Midbrain (tissue), 1 donor: ENCODE measurements at regions not wholly inside any gene's neighbourhood (a gene's known extent, or its start where the extent isn't known, plus 50 kb on each side); places are given as distances from the start of the nearest gene placed in this dataset.
"Not testable (repeated sequence)": the region's sequence is repeated elsewhere in the genome, so short reads cannot be mapped to it uniquely, and the experiment has no call there.

Source experiments
- DNase-seq: peaks from one replicate; lab custom pipeline; 2025; lab: John Stamatoyannopoulos, UW

DNA sequence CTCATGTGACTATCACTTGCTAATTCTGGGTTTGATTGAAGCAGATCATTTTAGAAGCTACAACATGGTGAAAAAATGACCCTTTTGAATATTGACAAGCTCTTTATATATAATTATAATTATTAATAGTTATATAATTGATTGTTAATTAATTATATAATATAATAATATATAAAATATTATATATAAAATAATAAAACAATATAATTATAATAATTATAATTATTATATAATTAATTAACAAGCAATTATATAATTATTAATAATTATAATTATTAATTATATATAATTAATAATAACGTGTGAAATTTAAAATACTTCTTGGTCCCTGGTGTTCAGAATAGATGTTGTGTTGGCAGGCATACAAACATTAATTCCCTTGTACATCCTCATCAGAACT, 404.1 kb upstream of the CDH19 start:
- DNase-seq, result no peak

DNA sequence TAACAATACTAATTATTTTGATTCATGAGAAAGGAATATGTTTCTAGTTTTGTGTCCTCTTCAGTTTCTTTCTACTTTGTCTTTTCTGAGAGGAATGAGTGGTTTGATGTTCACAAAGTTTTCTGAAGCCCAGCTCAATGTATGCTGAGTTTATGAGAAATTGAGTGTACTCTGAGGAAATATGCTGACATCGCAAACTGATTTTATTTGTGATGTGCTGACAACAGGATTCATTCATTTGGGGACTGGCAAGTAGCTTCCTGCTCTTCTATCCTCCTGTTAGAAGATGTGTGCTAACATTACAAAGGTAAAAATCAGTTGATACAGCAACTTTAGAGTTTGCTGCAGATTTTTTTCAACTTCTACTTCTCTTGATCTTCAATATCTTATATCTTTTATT, 403.2 kb upstream of the CDH19 start:
- DNase-seq, result no peak

DNA sequence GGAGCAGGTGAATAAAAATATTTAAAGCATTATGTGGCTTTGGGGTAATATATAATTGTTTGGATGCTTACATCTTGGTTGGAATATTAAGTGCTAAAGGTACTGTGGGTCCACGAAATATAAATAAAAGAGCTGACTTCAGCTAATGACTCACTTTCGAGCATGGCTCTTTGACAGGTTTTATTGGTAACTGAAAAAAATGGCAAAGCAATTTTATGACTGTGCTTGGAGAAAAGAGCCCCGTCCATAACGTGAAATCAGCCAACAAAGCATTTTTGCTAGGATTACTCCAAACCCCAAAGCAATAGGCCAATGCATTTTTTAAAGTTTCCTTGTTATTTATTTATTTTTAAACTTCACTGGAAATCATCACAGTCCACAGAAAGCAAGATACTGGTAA, 397.2 kb upstream of the CDH19 start:
- DNase-seq, result no peak

DNA sequence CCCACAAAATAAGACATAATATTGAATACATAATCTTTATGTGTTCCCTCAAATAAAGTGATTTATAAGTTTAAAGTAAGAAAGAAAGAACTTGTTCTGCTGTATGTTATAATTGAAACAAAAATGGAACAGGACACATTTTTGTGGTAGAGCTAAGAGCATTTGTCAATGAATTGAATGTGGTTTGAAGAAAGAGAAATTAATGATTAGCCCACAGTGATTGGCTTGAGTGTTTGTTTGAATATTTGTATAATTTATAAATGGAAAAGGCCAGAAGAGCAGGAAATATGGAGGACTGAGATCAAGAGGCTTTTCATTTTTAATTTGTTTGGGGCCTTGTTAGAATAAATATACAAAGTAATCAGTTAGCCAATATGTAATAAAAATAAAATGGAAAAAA, 395.1 kb upstream of the CDH19 start:
- DNase-seq, result no peak

DNA sequence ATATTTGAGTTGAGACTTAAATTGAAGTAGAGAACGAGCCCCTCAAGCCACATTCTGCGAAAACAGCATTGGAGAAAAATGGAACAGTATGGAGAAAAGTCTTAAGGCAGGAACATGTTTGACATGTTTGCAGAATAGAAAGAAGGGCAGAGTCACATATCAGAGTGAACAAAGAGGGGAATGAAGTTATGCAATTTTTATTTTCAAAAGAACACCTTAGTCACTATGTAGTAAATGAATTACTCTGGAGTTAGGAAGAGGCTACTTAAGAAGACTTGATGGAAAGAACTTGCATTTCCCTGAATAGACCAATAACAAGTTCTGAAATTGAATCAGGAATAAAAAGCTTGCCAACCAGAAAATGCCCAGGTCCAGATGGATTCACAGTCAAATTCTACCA, 391.4 kb upstream of the CDH19 start:
- DNase-seq, result no peak

DNA sequence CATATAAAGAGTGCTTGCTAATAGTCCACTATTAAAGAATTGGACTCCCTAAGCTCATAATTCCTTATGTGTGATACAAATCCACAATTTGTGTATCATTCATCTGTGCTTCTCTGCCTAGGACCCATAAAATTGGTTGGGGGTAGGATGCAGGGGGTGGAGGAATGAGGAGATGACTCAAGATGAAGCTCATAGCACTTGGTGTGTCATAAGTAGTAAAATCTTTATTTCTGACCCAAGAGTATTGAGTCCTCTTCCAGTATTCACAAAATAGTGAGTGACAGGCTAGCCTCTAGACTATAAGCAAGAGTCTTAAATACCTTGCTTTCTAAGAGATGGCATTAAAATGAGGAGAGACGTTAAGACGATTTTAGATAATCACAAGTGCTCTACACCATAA, 390.9 kb upstream of the CDH19 start:
- no peak for DNase-seq

DNA sequence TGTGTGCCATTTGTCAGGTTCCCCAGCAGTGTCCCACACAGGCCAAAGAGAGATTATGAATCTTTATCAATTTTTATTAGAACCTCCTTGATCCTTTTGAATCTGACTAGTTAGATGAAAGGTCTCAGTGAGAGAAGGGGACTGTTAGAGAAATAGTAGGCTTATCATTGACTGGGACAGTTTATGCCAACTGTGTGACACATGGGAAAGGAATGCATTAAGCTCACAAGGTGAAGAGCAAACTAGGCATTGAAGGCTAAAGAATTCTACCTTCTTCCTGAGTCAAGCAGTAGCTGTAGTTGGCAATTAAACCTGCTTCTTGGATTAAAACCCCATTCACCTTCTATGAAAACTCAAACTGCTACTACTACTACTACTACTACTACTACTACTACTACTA, 389.6 kb upstream of the CDH19 start:
- no peak for DNase-seq

DNA sequence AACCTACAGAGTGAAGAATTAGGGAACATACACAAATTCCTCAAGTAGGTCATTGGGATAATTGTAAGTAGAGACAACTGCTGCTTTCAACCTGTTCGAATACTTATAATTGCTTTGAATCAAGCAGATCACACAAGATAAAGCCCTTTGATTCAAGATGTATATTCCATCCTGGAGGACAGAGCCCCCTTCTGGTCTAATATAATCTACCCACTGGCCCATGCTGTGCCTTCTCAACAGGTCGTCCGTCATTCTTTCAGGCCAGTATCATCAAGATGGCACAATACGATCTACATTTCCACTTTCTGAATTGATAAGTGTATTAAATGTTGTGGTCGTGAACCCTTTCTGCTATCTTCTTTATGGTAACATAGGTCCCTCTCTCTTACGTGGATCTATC, 387.0 kb upstream of the CDH19 start:
- DNase-seq, result no peak

DNA sequence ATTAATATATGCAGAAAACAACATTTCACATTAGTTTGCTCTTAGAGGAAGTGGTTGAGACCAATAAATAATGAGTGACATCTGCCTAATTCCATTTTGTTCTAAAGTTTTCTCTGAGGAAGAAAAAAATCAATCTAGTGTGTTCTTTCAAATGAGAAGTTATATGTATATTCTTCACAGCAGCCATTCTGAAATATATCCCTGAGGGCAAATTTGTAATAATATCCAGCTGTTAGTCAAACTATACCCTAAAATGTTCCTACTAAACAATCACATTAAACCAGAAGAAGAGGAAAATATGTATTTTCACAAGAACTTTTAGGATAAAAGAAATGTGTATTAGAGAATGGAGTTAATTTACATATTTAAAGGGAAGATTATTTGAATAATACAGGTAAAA, 375.1 kb upstream of the CDH19 start:
- no peak for DNase-seq

DNA sequence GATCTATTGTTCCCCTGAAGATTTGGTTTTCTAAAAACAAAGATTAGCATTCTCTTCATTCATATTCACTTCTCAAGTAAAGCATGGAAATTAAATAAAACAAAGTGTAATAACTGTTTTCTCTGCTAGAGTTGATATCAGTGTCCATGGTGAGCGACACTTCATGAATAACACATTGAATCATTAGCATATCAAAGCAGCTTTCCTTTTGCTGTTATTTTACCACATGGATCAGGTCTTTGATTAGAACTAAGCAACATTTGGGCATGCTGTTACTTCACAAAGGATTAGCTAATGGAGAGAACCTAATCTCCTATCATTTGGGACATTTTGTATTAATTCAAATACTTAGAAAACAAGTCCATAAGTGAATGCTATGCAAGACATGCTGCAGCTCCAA, 368.8 kb upstream of the CDH19 start:
- DNase-seq, result no peak

DNA sequence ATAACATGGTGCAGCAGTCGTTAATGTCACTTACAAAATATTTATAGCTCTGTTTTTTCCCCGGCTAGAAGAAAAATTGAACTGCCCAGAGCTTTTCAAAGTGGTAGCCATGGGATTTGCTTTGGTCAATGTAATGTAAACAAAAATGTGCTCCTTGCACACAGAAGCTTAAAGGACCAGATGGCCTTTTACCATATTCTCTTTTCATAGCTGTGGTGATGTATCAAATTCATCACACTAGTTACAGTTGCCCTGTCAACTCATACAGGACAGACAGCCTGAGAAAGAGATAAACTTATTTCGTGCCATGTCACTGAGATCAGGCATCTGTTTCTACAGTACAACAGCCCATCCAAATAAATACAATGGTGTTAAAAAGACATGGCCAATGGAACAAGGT, 368.1 kb upstream of the CDH19 start:
- DNase-seq, result no peak

DNA sequence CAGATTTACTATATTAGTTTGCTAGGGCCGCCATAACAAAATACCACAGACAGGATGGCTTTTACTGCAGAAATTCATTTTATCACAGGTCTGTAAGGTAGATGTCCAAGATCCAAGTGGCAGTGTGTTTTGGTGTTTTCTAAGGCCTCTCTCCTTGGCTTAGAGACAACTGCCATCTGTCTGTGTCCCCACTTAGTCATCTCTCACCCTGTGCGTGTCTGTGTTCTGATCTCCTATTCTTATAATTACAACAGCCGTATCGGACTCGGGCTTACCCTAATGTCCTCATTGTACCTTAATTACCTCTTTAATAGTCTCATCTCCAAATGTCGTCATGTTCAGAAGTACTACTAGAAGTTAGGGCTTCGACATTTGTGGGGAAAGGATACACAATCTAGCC, 362.3 kb upstream of the CDH19 start:
- no peak for DNase-seq

DNA sequence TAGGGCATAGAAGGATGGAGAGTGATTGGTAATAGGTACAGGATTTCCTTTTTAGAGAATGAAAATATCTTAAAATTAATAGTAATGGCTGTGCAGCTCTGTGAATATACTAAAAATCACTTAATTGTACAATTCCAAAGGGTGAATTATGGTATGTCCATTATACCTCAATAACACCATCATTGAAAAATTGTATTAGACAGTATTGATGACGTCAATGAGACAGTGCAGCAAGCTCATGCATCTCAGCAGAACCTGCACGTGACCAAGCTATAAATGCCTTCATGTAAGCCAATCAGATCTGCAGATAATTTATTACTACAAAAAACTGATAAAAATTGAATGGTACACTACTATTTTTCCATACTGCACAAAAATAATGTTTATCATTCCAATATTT, 354.4 kb upstream of the CDH19 start:
- no peak for DNase-seq

DNA sequence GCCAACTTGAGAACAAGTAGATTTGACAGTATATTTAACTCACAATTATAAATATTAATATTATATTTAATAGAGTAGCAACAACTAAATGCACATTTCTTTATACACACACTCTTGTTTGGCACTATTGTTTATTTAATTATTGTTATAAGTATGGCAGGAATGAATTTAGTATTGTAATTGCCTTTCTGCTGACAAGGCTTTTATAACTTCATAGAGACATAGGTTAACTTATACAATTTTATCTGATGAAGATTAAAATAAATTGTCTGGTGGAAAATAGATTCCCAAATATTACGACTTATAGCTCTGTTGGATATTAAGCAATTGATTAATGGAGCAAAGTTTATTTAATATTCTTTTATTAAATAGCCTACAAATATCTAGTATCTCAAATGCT, 347.9 kb upstream of the CDH19 start:
- no peak for DNase-seq

DNA sequence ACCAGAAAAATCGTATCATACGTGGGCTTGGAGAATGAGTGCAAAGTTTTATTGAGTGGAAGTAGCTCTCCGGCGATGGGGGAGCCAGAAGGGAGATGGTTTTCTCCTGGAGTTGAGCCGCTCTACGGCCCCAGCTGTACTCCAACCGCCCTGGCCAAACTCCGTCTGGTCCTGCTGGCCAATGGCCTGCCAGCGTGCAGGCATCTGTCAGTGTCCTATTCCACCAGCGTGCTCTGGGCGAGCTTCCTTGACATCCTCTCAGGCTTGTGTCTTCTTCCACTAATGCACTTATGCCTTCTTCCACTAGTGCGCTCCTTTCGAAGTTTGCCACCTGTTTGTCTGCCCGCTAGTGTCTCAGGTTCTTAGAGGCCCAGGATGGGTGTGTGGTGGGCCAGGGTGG, 345.5 kb upstream of the CDH19 start:
- DNase-seq, result no peak

DNA sequence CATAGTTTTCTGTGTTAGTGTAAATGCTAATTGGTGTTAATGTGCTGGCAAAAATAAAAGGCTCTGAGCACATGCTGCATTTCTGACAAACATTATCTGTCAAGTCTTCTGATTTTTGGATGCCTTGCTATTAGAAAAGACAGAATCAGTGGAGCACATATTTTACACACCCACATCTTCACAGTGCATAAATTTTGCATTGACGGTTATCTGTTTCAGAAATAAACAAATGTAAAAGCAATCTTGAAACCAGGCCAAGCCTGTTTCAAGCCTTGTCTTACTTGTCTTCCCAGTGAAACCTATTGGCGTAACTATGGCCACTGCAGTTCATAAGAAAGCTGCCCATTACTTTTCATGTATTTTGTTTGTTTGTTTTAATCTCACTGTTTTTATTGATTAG, 333.7 kb upstream of the CDH19 start:
- DNase-seq, result no peak

DNA sequence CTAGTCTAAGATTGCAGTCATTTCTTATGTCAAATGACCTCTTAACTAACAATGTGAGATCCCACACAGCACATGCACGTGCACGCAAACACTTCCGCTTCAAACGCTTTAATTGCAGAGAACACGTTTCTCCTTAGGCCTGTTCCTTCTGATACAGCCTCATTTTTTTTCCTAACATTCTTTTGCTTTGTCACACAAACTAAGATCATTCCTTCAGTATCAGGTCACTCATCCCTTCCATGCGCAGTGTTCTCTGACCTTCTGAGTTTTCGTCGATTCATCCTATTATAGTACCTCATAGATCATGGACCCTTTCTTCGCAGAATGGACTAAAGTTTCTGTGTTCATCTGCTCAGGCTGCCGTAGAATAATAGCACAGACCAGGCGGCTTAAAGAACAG, 327.1 kb upstream of the CDH19 start:
- DNase-seq, result no peak

DNA sequence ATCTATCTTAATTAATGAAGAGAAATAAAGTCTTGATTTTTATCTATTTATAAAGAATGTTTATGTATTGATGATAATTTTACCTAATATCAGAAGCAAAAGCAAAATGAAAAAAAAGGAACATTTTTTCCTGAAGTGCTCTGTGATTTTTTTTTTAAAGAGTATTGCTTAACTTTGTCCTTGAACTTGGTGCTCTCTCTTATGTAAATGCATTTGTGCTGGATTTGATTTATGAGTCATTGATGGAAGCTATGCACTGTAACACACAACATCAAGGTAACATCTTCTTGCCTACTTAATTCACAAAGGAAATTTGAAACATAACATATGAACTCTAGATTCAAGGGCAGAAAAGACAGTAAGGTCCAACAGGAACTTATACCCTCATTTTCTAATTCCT, 312.9 kb upstream of the CDH19 start:
- DNase-seq, result no peak

DNA sequence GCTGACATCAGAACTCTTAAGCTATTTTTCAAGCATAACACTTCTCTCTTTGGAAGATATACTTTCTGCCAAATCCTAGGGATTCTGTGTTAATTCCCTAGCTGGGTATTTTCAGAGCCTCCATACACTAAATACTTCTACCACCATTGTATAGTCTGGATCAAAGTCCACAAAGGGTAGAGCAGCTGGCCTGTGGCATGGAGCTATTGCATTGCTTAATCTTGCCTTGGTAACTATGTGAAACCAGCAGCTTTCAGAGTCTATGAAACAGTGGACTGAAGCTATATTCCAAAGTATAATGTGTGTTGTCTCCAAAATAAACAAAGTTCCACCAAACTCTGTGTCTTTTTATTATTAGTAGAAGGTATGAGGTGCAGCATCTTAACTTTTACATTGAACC, 296.9 kb upstream of the CDH19 start:
- no peak for DNase-seq

DNA sequence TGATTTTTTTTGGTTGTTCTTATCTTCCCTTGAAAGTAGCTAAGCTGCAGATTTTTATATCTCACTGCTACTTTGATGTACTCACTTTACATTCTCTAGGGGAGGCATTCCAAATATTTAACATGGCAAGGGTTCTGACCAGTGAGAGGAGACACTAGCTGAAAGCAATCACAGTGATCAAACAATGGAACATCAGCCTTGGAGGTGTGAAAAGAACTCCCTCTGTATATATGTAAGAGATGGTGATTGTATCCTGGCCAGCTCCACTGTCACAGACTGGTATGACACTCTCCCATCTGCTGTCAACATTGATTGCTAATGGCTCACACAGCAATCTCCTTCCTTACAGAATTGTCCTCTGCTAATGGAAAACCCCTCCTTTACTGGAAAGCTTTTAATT, 291.7 kb upstream of the CDH19 start:
- DNase-seq, result no peak

DNA sequence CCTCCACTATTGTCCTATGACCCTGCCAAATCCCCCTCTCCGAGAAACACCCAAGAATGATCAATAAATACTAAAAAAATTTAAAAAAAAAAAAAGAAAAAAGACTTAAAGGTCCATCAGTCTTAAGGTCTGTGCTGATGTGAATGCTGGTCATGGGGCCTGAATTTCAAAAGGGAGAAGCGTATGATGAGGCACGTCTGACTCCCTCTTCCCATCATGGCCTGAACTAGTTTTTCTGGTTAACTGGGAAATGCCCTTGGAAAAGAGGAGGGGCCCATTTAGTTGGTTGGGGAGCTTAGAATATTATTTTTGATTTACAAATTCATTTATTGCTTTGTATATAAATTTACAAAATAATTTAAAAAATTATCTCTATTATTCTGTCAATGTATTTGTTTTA, 291.0 kb upstream of the CDH19 start:
- DNase-seq, result no peak

DNA sequence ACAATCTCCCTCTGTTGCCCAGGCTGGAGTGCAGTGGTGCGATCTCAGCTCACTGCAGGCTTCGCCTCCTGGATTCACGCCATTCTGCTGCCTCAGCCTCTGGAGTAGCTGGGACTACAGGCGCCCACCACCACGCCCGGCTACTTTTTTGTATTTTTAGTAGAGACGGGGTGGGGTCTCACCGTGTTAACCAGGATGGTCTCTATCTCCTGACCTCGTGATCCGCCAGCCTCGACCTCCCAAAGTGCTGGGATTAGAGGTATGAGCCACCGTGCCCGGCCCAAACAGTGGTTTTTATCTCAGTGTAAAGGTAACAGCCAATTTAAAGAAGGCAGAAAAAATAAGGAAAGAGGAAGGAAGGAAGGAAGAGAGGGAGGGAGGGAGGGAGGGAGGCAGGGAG, 288.5 kb upstream of the CDH19 start:
- DNase-seq, result not testable (repeated sequence)

DNA sequence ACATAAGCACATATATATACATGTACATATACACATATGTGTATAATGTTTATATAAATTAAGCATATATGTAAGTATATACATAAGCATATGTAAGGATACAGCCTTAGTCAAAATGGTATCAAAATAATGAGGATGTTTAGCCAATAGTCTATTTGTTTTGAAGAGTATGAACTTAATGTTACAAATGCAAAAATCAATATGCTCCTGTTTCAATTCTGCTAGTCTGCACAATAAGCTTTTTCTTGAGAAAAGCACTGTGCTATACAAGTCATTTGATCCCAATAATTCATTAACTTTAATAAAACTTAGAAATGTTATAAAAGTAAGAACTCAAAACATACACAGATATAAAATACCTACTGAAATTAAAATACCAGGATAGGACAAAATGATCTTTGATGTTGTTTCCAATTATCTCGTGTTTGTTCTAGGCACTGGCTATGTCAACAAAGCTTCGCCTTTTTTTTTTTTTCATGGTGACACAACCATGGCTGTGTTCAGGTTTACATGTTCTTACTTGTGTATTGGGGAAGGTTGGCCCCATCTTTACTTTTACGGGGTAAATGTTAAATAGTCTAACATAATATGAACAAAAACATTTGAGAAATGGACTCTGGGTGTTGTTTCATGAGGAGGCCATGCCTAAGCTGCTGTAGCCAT, 271.1 kb upstream of the CDH19 start:
- DNase-seq, result no peak

DNA sequence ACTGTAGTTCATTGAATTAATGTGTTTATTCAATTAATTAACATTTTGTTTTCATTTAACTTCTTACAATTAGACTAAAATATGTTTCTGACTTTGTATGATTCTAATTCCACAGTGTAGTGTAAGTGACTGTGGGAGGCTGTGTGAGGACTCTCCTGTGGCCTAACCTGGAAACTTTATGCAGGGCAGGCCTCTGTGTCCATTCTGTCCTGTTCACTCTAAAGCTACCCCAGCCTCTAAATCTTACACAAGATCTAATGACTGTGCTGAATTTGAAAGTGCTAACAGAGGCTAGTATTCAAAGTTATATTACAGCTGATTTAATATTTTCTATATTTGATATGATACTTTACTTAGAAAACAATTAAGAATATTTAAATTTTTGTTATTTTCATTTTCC, 270.5 kb upstream of the CDH19 start:
- no peak for DNase-seq

DNA sequence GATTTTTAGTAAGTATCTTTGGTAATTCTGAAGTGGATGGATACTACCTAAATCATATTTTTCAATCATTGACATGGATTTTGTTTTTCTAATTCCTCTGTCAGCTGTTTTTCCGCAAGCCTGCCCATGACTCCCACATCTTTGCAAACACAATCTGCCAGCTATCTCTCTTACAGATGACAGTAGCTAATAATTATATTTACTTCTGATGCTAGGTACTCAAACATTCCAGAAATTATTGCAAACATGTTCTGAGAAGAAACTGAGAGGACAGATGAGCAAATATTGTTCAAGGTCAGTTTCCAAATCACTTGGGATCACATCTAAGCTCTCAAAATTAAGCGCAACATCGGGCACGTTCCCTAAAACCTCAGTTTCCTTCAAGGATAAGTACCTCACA, 270.0 kb upstream of the CDH19 start:
- no peak for DNase-seq
